ENCODE measurements at regions not wholly inside any gene's neighbourhood (a gene's known extent, or its start where the extent isn't known, plus 50 kb on each side); places are given as distances from the start of the nearest gene placed in this dataset.

DNA sequence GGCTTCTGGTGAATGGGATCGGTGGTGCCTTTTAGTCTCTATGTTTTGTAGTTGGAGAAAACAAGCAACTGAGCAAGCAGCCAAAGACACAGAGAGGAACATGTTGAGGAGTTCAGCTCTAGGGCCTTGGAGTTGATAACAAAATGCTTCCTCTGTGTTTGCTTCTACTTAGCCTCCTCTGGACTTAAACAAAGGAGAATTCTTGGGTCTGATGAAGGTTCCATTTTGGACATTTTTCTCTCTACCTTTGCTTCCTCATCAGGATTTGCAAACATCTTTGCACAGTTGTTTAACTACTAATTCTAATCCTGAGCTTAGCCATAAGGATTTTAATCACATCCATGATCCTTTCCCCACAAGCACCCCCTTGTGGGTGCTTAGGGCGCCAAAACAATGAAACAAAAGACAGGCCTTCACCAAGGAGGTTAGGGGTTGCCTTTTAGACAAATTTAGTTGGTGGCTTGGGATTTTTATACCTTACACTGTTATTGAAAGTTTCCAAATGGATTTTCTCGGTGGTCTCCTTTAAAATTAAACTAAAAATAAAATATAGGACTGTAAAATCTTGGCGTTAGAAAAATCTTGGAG is 148.5 kb upstream of the SATB2 start:
- H3K4me3 ChIP-seq (ENCODE audit: low read depth, low read length), result no peak overlapping the region
- TF ChIP-seq, protein P1, sequence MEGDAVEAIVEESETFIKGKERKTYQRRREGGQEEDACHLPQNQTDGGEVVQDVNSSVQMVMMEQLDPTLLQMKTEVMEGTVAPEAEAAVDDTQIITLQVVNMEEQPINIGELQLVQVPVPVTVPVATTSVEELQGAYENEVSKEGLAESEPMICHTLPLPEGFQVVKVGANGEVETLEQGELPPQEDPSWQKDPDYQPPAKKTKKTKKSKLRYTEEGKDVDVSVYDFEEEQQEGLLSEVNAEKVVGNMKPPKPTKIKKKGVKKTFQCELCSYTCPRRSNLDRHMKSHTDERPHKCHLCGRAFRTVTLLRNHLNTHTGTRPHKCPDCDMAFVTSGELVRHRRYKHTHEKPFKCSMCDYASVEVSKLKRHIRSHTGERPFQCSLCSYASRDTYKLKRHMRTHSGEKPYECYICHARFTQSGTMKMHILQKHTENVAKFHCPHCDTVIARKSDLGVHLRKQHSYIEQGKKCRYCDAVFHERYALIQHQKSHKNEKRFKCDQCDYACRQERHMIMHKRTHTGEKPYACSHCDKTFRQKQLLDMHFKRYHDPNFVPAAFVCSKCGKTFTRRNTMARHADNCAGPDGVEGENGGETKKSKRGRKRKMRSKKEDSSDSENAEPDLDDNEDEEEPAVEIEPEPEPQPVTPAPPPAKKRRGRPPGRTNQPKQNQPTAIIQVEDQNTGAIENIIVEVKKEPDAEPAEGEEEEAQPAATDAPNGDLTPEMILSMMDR (IDR thresholded peaks at IDR 0.05; ENCODE audit: borderline replicate concordance, insufficient read depth, low read depth, low read length), result peak; percentile 15; the same call in 1 of the 2 replicates

DNA sequence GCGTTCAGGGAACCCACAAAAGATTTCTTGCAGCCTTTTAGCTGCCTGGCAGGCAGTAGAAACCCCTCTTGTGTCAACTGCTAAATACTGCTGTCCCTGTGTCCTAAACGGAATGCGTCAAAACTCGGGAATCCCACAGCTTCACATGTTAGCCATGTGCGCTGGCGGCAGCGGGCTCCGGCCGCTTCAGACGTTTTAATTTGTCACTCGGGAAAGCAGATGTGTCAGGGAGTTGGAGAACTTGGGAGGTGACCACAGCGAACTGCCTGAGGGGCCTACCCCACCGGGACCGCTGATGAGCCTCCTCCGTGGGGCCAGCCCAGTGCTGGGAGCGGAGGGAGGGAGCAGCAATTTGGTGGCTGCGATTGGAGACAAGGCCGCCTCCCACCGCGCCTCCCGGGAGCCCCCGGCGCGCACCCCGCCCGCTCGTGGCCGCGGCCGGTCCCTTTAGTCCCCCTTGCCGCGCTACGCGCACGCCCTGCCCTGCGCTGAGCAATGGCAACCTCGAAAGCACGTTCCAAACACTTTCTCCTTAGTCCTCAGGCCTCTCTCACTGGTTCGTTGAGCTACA is 146.1 kb upstream of the SATB2 start:
- H3K4me3 ChIP-seq (ENCODE audit: low read depth, low read length), result no peak overlapping the region
- TF ChIP-seq, protein P1 (IDR thresholded peaks at IDR 0.05; ENCODE audit: borderline replicate concordance, insufficient read depth, low read depth, low read length), result no peak

DNA sequence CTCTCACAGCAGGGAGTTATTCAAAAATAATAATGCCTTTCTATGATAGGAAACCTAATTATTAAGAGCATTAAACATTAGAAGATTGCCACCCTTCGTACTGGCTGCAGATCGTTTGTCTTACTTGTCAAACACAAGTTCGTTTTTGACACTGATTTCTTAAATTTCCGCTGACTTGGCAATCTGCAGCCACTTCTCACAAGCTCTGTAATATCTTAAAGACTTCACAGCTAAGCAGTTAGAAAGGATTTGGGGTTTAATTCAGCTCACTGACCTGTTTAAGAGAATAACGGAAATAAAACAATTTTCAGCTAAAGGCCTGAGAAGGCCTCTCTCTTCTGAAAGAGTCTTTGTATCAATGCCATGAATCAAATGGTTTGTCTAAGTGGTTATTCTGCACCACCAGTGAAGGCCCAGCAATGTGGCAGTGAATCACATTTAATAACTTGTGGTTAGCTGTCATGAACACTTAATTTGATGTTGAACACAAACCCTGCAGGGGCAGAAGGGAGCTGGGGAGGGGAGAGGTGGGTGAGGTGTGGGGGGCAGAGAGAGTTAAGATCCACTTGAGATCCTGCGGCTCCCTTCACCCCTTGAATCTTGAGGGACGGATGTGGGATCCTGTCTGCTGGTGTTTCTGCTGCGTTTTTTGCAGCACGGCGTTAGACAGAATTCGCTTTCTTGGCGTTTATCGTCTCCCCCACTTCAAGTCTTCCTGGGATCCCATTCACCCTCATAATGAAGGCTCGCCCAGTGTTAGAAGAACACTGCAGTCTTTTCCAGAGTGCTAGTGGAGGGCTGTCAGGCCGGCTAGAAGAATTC is 145.4 kb upstream of the SATB2 start:
- TF ChIP-seq, protein P1 (IDR thresholded peaks at IDR 0.05; ENCODE audit: borderline replicate concordance, insufficient read depth, low read depth, low read length), result no peak
- no peak overlapping the region for H3K4me3 ChIP-seq (ENCODE audit: low read depth, low read length)

DNA sequence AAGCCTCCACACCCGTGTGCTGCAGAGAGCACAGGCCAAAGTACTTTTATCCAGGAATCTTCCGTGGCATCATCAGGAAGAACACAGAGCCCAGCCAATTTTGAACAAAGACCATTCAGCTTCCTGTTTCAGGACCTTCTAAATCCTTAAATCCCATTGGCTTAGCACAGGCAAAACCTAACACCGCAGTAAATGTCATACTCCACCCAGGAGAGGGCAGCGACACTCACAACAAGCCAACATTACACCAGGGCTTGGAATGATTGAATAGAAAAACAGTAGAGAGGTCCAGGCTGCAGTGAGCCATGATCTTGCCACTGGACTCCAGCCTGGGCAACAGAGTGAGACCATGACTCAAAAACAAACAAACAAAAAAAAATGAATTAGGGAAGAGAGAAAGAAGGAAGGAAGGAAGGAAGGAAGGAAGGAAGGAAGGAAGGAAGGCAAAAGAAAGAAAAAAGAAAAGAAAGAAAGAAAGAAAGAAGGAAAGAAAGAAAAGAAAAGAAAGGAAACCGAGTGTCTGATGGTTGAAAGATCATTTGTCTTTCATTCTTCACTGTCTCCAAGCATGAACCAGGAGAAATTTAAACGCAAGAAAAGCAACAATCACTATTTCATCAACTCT is 144.6 kb upstream of the SATB2 start:
- H3K4me3 ChIP-seq (ENCODE audit: low read depth, low read length), result no peak overlapping the region
- TF ChIP-seq, protein P1 (IDR thresholded peaks at IDR 0.05; ENCODE audit: borderline replicate concordance, insufficient read depth, low read depth, low read length), result no peak

DNA sequence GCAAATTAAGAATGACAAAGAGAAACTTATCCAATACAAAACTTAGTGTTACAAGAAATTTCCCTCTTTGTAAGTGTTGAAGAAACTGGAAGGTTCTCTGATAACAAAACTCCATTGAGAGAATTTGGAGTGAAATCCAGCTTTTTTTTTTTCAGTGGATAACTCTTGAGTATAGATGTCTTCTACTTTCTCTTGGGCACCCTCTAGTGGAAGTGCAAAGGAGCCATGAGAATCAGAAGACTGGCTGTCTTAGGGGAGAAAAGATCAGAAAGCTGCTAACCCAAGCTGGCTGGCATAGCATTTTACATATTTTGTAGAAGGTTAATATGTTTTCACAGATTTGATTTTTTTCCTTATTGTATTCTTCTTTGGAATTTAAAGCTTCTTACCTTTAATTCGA is 138.8 kb upstream of the SATB2 start:
- TF ChIP-seq, protein P1 (IDR thresholded peaks at IDR 0.05; ENCODE audit: borderline replicate concordance, insufficient read depth, low read depth, low read length), result peak; percentile 55; the same call in 1 of the 2 replicates

DNA sequence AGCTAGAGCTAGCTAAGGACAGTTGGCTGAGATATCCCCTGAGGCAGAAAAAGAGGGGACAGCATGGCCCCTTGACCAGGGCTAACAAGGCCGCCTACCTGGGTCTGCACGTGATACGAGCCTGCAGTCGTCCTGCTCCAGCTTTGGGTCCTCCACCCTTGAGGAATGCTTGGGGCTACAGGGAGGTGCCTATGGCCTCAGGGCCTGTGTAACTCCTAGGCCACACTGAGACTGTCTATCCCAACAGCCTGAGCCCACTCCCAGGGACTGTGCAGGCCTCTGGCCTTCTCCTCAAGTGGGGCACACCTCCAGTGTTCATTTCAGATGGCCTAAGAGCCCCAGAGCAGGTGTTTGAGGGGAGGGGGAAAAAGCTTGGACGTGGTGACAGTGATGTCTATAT is 136.7 kb upstream of the SATB2 start:
- TF ChIP-seq, protein P1 (IDR thresholded peaks at IDR 0.05; ENCODE audit: borderline replicate concordance, insufficient read depth, low read depth, low read length), result no peak
- no peak overlapping the region for H3K4me3 ChIP-seq (ENCODE audit: low read depth, low read length)

More for the DNA sequence above, 138.8 kb upstream of the SATB2 start:
- H3K4me3 ChIP-seq (ENCODE audit: low read depth, low read length), result no peak overlapping the region
